H1 (cell line): ENCODE measurements at regions not wholly inside any gene's neighbourhood (a gene's known extent, or its start where the extent isn't known, plus 50 kb on each side); places are given as distances from the start of the nearest gene placed in this dataset.
A peak's percentile ranks its signal among the peaks of the same experiment; 100 is the strongest.

ENCODE experiments used
- CTCF ChIA-PET: fragments of 300-600 bp; sonication (Branson Sonifier 250); formaldehyde crosslinking; loops from one replicate; lab custom pipeline; 2021; ENCODE audit not compliant: partially characterized antibody; lab: Charles Lee
- POLR2A ChIA-PET: fragments of 300-600 bp; sonication (Branson Sonifier 250); formaldehyde crosslinking; loops from one replicate; lab custom pipeline; 2021; ENCODE audit warnings: inconsistent platforms; ENCODE audit not compliant: partially characterized antibody; lab: Charles Lee
- DNase-seq, 2 experiments: peaks; one replicate each; pipeline versions ENCODE4 v3.0.0 to v3.0.0-alpha.2; 2010 to 2022; ENCODE audit warnings: low spot score in 2 of 2, low read depth in 1 of 2, mixed read lengths in 1 of 2
- FAIRE-seq: peaks from 2 replicates; lab custom pipeline; 2011; peaks lifted over from hg19 to GRCh38; lab: Jason Lieb, UNC
- H2AFZ ChIP-seq: 2 replicates; pipeline ENCODE4 v1.8.1; 2012; ENCODE audit warnings: low read length, inconsistent platforms
- H2AK5ac ChIP-seq: 2 replicates; pipeline ENCODE4 v1.6.1; 2013; ENCODE audit warnings: low read depth, low read length
- H2BK120ac ChIP-seq: replicated peaks from 2 replicates; pipeline ENCODE3; 2013; ENCODE audit warnings: low read depth, low read length, inconsistent platforms
- H2BK12ac ChIP-seq: 2 replicates; pipeline ENCODE4 v1.6.1; 2013; ENCODE audit warnings: low read depth, low read length
- H2BK15ac ChIP-seq: 2 replicates; pipeline ENCODE4 v1.6.1; 2013; ENCODE audit warnings: low read length
- H2BK20ac ChIP-seq: 2 replicates; pipeline ENCODE4 v1.6.1; 2013; ENCODE audit warnings: low read length
- H2BK5ac ChIP-seq: 2 replicates; pipeline ENCODE4 v1.6.1; 2013; ENCODE audit warnings: low read depth, low read length
- H3K14ac ChIP-seq: 2 replicates; pipeline ENCODE4 v1.6.1; 2013; ENCODE audit warnings: inconsistent platforms; ENCODE audit not compliant: insufficient read length
- H3K18ac ChIP-seq: 2 replicates; pipeline ENCODE4 v1.6.1; 2013; ENCODE audit warnings: low read length; ENCODE audit errors: extremely low read depth
- H3K23ac ChIP-seq: 2 replicates; pipeline ENCODE4 v1.6.1; 2013; ENCODE audit warnings: inconsistent platforms; ENCODE audit not compliant: insufficient read length
- H3K23me2 ChIP-seq: 2 replicates; pipeline ENCODE4 v1.6.1; 2013; ENCODE audit warnings: low read depth, low read length
- H3K27ac ChIP-seq: 2 replicates; pipeline ENCODE4 v1.6.1; 2011; ENCODE audit warnings: low read depth, low read length, inconsistent platforms
- H3K27me3 ChIP-seq, 4 experiments: replicated peaks in 1 of 4; 1 replicate in 1 of 4; 2 replicates in 3 of 4; pipeline versions ENCODE4 v1.6.1 to v1.8.1; 2011 to 2013; ENCODE audit warnings: low read length in 3 of 4, mild to moderate bottlenecking in 3 of 4, inconsistent platforms in 2 of 4, mixed read lengths in 2 of 4, moderate library complexity in 1 of 4; ENCODE audit not compliant: control insufficient read depth in 3 of 4, insufficient read depth in 3 of 4; ENCODE audit errors: extremely low read depth in 1 of 4
- H3K36me3 ChIP-seq, 4 experiments: 2 replicates each; pipeline versions ENCODE4 v1.6.1 to v1.8.1; 2011 to 2013; ENCODE audit warnings: mild to moderate bottlenecking in 4 of 4, low read length in 3 of 4, moderate library complexity in 2 of 4, control low read depth in 1 of 4, inconsistent platforms in 1 of 4; ENCODE audit not compliant: insufficient read depth in 4 of 4, control insufficient read depth in 2 of 4
- H3K4ac ChIP-seq: replicated peaks from 2 replicates; pipeline ENCODE3; 2013; ENCODE audit warnings: low read length, low read depth, mixed read lengths, inconsistent platforms; ENCODE audit not compliant: insufficient read length
- H3K4me1 ChIP-seq, 4 experiments: replicated peaks in 1 of 4; 1 replicate in 1 of 4; 2 replicates in 3 of 4; pipeline versions ENCODE4 v1.6.1 to v1.8.1; 2011 to 2013; ENCODE audit warnings: low read length in 3 of 4, inconsistent platforms in 2 of 4, mixed read lengths in 1 of 4; ENCODE audit not compliant: insufficient read depth in 4 of 4, control insufficient read depth in 3 of 4
- H3K4me2 ChIP-seq, 2 experiments: 2 replicates each; pipeline versions ENCODE4 v1.6.1 to v1.8.1; 2011 to 2013; ENCODE audit warnings: low read depth in 2 of 2, low read length in 2 of 2, control low read depth in 1 of 2, inconsistent platforms in 1 of 2, mild to moderate bottlenecking in 1 of 2; ENCODE audit not compliant: insufficient read depth in 1 of 2
- H3K4me3 ChIP-seq, 4 experiments: fragments of 200-600, 300-600 bp in 1 of 4; sonication (generic), shearing (Covaris generic), sonication (Bioruptor Twin) in 1 of 4; 2 replicates each; pipeline versions ENCODE4 v1.5.1 to v1.8.1; 2011 to 2016; ENCODE audit warnings: low read length in 4 of 4, low read depth in 3 of 4, control low read depth in 2 of 4, inconsistent platforms in 2 of 4, mild to moderate bottlenecking in 2 of 4, mixed read lengths in 1 of 4, moderate library complexity in 1 of 4; ENCODE audit not compliant: insufficient read depth in 2 of 4; ENCODE audit errors: extremely low read depth in 1 of 4
- H3K56ac ChIP-seq: replicated peaks from 2 replicates; pipeline ENCODE3; 2013; ENCODE audit warnings: low read depth, mild to moderate bottlenecking, mixed read lengths, low read length, inconsistent platforms; ENCODE audit not compliant: insufficient read length
- H3K79me1 ChIP-seq: 2 replicates; pipeline ENCODE4 v1.6.1; 2013; ENCODE audit warnings: low read depth, low read length, control low read depth
- H3K79me2 ChIP-seq, 2 experiments: 2 replicates each; pipeline versions ENCODE4 v1.6.1 to v1.8.1; 2012 to 2013; ENCODE audit warnings: low read length in 2 of 2, mild to moderate bottlenecking in 2 of 2, inconsistent platforms in 1 of 2; ENCODE audit not compliant: insufficient read depth in 2 of 2, control insufficient read depth in 1 of 2
- H3K9ac ChIP-seq, 4 experiments: replicated peaks in 1 of 4; 1 replicate in 1 of 4; 2 replicates in 3 of 4; pipeline versions ENCODE4 v1.6.1 to v1.8.1; 2011 to 2013; ENCODE audit warnings: low read depth in 3 of 4, low read length in 3 of 4, control low read depth in 2 of 4, mild to moderate bottlenecking in 2 of 4, moderate library complexity in 2 of 4, inconsistent platforms in 1 of 4; ENCODE audit errors: extremely low read depth in 1 of 4
- H3K9me3 ChIP-seq, 2 experiments: 2 replicates each; pipeline versions ENCODE4 v1.6.1 to v1.8.1; 2012 to 2013; ENCODE audit warnings: mild to moderate bottlenecking in 2 of 2, moderate library complexity in 2 of 2, control low read depth in 1 of 2, inconsistent platforms in 1 of 2, low read depth in 1 of 2, low read length in 1 of 2, mixed read lengths in 1 of 2; ENCODE audit not compliant: insufficient read depth in 2 of 2
- H4K20me1 ChIP-seq, 2 experiments: replicated peaks in 1 of 2; 2 replicates each; pipeline versions ENCODE3 to v1.8.1; 2011 to 2013; ENCODE audit warnings: inconsistent platforms in 2 of 2, low read length in 2 of 2, mild to moderate bottlenecking in 1 of 2; ENCODE audit not compliant: insufficient read depth in 2 of 2, control insufficient read depth in 1 of 2
- H4K5ac ChIP-seq: 2 replicates; pipeline ENCODE4 v1.6.1; 2013; ENCODE audit warnings: low read length, low read depth, mixed read lengths, inconsistent platforms; ENCODE audit not compliant: insufficient read length
- H4K8ac ChIP-seq: 2 replicates; pipeline ENCODE4 v1.8.0; 2013; ENCODE audit warnings: mild to moderate bottlenecking, moderate library complexity, low read length, inconsistent platforms; ENCODE audit not compliant: insufficient read depth; ENCODE audit errors: extremely low read depth
- H4K91ac ChIP-seq: replicated peaks from 2 replicates; pipeline ENCODE3; 2013; ENCODE audit warnings: low read length, mixed read lengths, inconsistent platforms; ENCODE audit not compliant: insufficient read length
- BACH1 ChIP-seq: IDR thresholded peaks from 2 replicates; pipeline ENCODE4 v1.6.1; 2012; ENCODE audit warnings: low read length, improper control_type of control experiment
- CBX5 ChIP-seq: fragments of 300-800, 300-1000 bp; sonication (generic); IDR thresholded peaks from 2 replicates; pipeline ENCODE4 v1.7.1; 2016; ENCODE audit warnings: antibody characterized with exemption, low read length, low read depth
- CHD1 ChIP-seq: IDR thresholded peaks from 2 replicates; pipeline ENCODE4 v1.6.1; 2012; ENCODE audit warnings: low read depth, low read length, improper control_type of control experiment
- MAFK ChIP-seq: IDR thresholded peaks from 2 replicates; pipeline ENCODE4 v1.6.1; 2012; ENCODE audit warnings: low read depth, mild to moderate bottlenecking, improper control_type of control experiment, low read length
- POLR2AphosphoS5 ChIP-seq: IDR thresholded peaks from 2 replicates; pipeline ENCODE4 v1.6.1; 2011; ENCODE audit warnings: low read depth, low read length
- POU5F1 ChIP-seq: IDR thresholded peaks from 2 replicates; pipeline ENCODE4 v1.6.1; 2011; ENCODE audit warnings: low read depth, mild to moderate bottlenecking, low read length, moderate library complexity
- RFX5 ChIP-seq: IDR thresholded peaks from 2 replicates; pipeline ENCODE4 v1.6.1; 2011; ENCODE audit warnings: low read depth, low read length, improper control_type of control experiment, borderline replicate concordance
- RXRA ChIP-seq: IDR thresholded peaks from 2 replicates; pipeline ENCODE4 v1.6.1; 2011; ENCODE audit warnings: low read depth, mild to moderate bottlenecking, low read length, moderate library complexity; ENCODE audit not compliant: insufficient read depth
- SP2 ChIP-seq: IDR thresholded peaks from 2 replicates; pipeline ENCODE4 v1.6.1; 2012; ENCODE audit warnings: mild to moderate bottlenecking, low read length, inconsistent platforms
- TAF7 ChIP-seq: optimal IDR thresholded peaks from 2 replicates; pipeline ENCODE3; 2011; ENCODE audit warnings: low read depth, mild to moderate bottlenecking, inconsistent platforms, low read length, moderate library complexity, borderline replicate concordance
- TCF12 ChIP-seq: IDR thresholded peaks from 2 replicates; pipeline ENCODE4 v1.6.1; 2011; ENCODE audit warnings: low read depth, mild to moderate bottlenecking, low read length
- YY1 ChIP-seq: IDR thresholded peaks from 2 replicates; pipeline ENCODE4 v1.6.1; 2011; ENCODE audit warnings: low read depth, mild to moderate bottlenecking, low read length
- WGBS, 2 experiments: shearing (Covaris generic) in 1 of 2; methylation state at CpG; one replicate each; pipeline versions ENCODE4 v1.1.6 to v1.1.7; 2013 to 2015; ENCODE audit warnings: low lambda C conversion rate in 2 of 2, mixed read lengths in 2 of 2, inconsistent platforms in 1 of 2, low coverage in 1 of 2, missing lambda C conversion rate in 1 of 2; ENCODE audit not compliant: insufficient replicate concordance in 2 of 2, insufficient coverage in 1 of 2, insufficient read length in 1 of 2; ENCODE audit errors: extremely low coverage in 1 of 2, missing lambda C conversion rate in 1 of 2; 5-methylcytosine and 5-hydroxymethylcytosine counted together

DNA sequence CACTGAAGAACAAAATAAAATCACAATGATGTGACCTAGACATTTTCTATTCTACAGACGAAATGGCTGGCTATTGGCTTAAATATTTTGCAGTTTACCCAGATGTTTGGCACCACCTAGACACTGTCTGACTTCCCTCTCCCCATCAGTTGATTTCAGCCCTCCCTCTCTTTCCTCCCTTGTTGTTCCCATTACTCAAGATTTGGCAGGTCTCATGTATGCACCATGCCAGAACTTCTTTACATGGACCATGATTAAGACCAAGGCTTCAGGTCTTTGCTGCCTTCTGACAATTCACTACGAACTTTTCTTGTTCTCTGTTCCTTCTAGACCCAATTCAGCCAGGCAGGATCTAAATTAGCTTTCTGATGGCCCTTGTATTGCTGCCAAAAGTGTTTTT lies 66.6 kb upstream of the GDNF start:
- Histone ChIP-seq H2BK5ac (no peak overlapping the region), H3K4me2 (no peak overlapping the region), H4K91ac (no peak overlapping the region), H2BK12ac (no peak overlapping the region), H3K18ac (no peak overlapping the region), H3K27ac (no peak overlapping the region), H4K8ac (no peak overlapping the region), H3K56ac (no peak overlapping the region), H3K14ac (no peak overlapping the region), H3K9me3 (no peaks in the 10 kb centered on the region), H3K36me3 (no peaks in the 10 kb centered on the region), H3K23me2 (no peaks in the 10 kb centered on the region; the same call in 1 of the 2 replicates), H4K5ac (no peak overlapping the region), H3K4me3 (no peak overlapping the region), H3K4ac (no peak overlapping the region), H2AK5ac (no peak overlapping the region), H2AFZ (no peak overlapping the region), H4K20me1 (no peaks in the 10 kb centered on the region), H2BK20ac (0 out of 2 replicates have a peak overlapping the region, but pooled peaks have one; percentile 77), H3K23ac (no peak overlapping the region), H3K27me3 (no peaks in the 10 kb centered on the region), H2BK120ac (no peak overlapping the region), H2BK15ac (no peak overlapping the region), H3K79me2 (no peaks in the 10 kb centered on the region), H3K4me1 (no peaks in the 10 kb centered on the region), H3K9ac (no peak overlapping the region), H3K79me1 (no peaks in the 10 kb centered on the region)
- ChIA-PET CTCF (interaction anchor here (1.1 kb wide), 1 partner anchor 10 kb away, joined by 3 read pairs; no protein-coding TSS in a partner anchor), POLR2A (no interaction called here)
- WGBS, 2 experiments: 88% methylated on average over 2 of the region's 2 CpGs; no CpG with 5 or more reads in 1 of the 2 experiments
- TF ChIP-seq CHD1 (no peak), TCF12 (no peak), RFX5 (no peak), BACH1 (no peak), MAFK (no peak), POLR2AphosphoS5 (no peak), POU5F1 (no peak), TAF7 (no peak), YY1 (no peak), CBX5 (no peak), RXRA (no peak), SP2 (no peak)
- no peak for FAIRE-seq
- no peak for DNase-seq
